ENCODE measurements at regions not wholly inside any gene's neighbourhood (a gene's known extent, or its start where the extent isn't known, plus 50 kb on each side); places are given as distances from the start of the nearest gene placed in this dataset.

GRCh38 chr12:17975763-17976162 is 114.2 kb downstream of the RERGL start:
- in situ Hi-C loops (cut with MboI; ENCODE audit: low sequenced_read_pairs), result no loop called here
- ATAC-seq (ENCODE audit: low read depth), result no peak

More at GRCh38 chr12:17975763-17976162, 114.2 kb downstream of the RERGL start:
- Histone ChIP-seq H3K4me3 (ENCODE audit: insufficient read depth, low read depth, low read length) (no peak overlapping the region), H3K27ac (ENCODE audit: insufficient read depth, low read length) (no peak overlapping the region), H3K4ac (ENCODE audit: low read depth, low read length) (no peak overlapping the region), H2BK20ac (ENCODE audit: low read depth, low read length) (no peak overlapping the region), H4K5ac (ENCODE audit: low read depth, low read length) (no peak overlapping the region), H3K4me1 (ENCODE audit: control insufficient read depth, insufficient read depth, low read length) (no peaks in the 10 kb centered on the region), H2BK120ac (ENCODE audit: low read depth, low read length) (no peak overlapping the region), H3K4me2 (ENCODE audit: low read depth, low read length) (no peak overlapping the region), H3K9me3 (ENCODE audit: control insufficient read depth, insufficient read depth, low read length) (peaks cover 3% of the 10 kb centered on the region), H2BK15ac (ENCODE audit: low read depth, low read length) (no peak overlapping the region), H3K9me1 (ENCODE audit: insufficient read depth, low read length) (no peaks in the 10 kb centered on the region), H3K27me3 (ENCODE audit: control insufficient read depth, insufficient read depth, low read length) (no peaks in the 10 kb centered on the region), H4K91ac (ENCODE audit: insufficient read depth, low read depth, low read length) (no peak overlapping the region), H2AFZ (replicated peaks; ENCODE audit: low read length, poor library complexity) (no peak overlapping the region), H3K9ac (ENCODE audit: low read depth, low read length) (no peak overlapping the region), H4K8ac (ENCODE audit: low read depth in 2 of 2, low read length in 2 of 2) (no peak overlapping the region), H3K18ac (ENCODE audit: low read depth, low read length) (no peak overlapping the region), H3K36me3 (ENCODE audit: control insufficient read depth, insufficient read depth, low read length) (no peaks in the 10 kb centered on the region), H3K14ac (replicated peaks; ENCODE audit: low read depth, low read length) (no peak overlapping the region), H2AK9ac (replicated peaks; ENCODE audit: low read depth, low read length, poor library complexity) (no peak overlapping the region), H3K79me1 (ENCODE audit: low read depth in 1 of 2, low read length in 2 of 2) (no peaks in the 10 kb centered on the region), H2AK5ac (ENCODE audit: low read depth, low read length) (no peak overlapping the region), H2BK5ac (ENCODE audit: low read depth, low read length, poor library complexity, severe bottlenecking) (no peak overlapping the region), H3K56ac (ENCODE audit: extremely low read depth, insufficient read depth, low read length) (no peak overlapping the region), H4K20me1 (ENCODE audit: insufficient read depth, low read length) (no peaks in the 10 kb centered on the region), H3K23ac (ENCODE audit: low read depth, low read length) (no peak overlapping the region)
- TF ChIP-seq MAZ (IDR thresholded peaks at IDR 0.05; ENCODE audit: borderline replicate concordance, low read depth, low read length) (no peak), RAD21 (IDR thresholded peaks at IDR 0.05; ENCODE audit: low read length) (no peak), NFE2L2 (IDR thresholded peaks at IDR 0.05; ENCODE audit: low read depth, low read length) (no peak), SMC3 (IDR thresholded peaks at IDR 0.05; ENCODE audit: low read depth, low read length) (no peak), FOS (IDR thresholded peaks at IDR 0.05; ENCODE audit: low read depth, low read length) (no peak), RCOR1 (IDR thresholded peaks at IDR 0.05; ENCODE audit: insufficient replicate concordance, low read length) (no peak), MXI1 (IDR thresholded peaks at IDR 0.05; ENCODE audit: borderline replicate concordance, low read depth, low read length) (no peak), BHLHE40 (IDR thresholded peaks at IDR 0.05; ENCODE audit: low read depth, low read length) (no peak)
- no TSS peak for BruUV-seq (replicated peaks)
- DNase-seq, result no peak
- ChIA-PET POLR2A (ENCODE audit: unreplicated experiment) (no interaction called here), CTCF (no interaction called here)
- dilution Hi-C loops (cut with HindIII; ENCODE audit: low sequenced_read_pairs, unreplicated experiment), result no loop called here
- no CpG with 5 or more reads among the region's 1 CpG for WGBS, 2 experiments (ENCODE audit: extremely low coverage in 2 of 2, insufficient read length in 1 of 2)
- intact Hi-C loops (cut with micrococcal nuclease), result no loop called here

All from IMR-90 (cell line).